Osteocyte (in vitro differentiated cells): ENCODE measurements at regions not wholly inside any gene's neighbourhood (a gene's known extent, or its start where the extent isn't known, plus 50 kb on each side); places are given as distances from the start of the nearest gene placed in this dataset.

ENCODE experiments used
- DNase-seq: peaks from one replicate; pipeline ENCODE4 v3.0.0; 2021; ENCODE audit warnings: mixed read lengths; ENCODE audit not compliant: unreplicated experiment; ENCODE audit errors: extremely low spot score
- H3K27ac Mint-ChIP-seq: one replicate; pipeline ENCODE4 v1.8.0; 2021; ENCODE audit warnings: mild to moderate bottlenecking, mixed read lengths; ENCODE audit not compliant: unreplicated experiment
- H3K27me3 Mint-ChIP-seq: one replicate; pipeline ENCODE4 v1.8.0; 2021; ENCODE audit warnings: mixed read lengths; ENCODE audit not compliant: unreplicated experiment
- H3K36me3 Mint-ChIP-seq: one replicate; pipeline ENCODE4 v1.8.0; 2021; ENCODE audit warnings: mixed read lengths; ENCODE audit not compliant: unreplicated experiment
- H3K4me1 Mint-ChIP-seq: one replicate; pipeline ENCODE4 v1.8.0; 2021; ENCODE audit warnings: mixed read lengths; ENCODE audit not compliant: unreplicated experiment
- H3K4me3 Mint-ChIP-seq: one replicate; pipeline ENCODE4 v1.8.0; 2021; ENCODE audit warnings: mild to moderate bottlenecking, moderate library complexity, mixed read lengths; ENCODE audit not compliant: unreplicated experiment
- H3K9me3 Mint-ChIP-seq: one replicate; pipeline ENCODE4 v1.8.0; 2021; ENCODE audit warnings: mixed read lengths; ENCODE audit not compliant: unreplicated experiment
- TF ChIP-seq, protein P1 (sequence below): fragments of 200-600 bp; sonication (generic); IDR thresholded peaks from 2 replicates; pipeline ENCODE4 v1.5.0; 2021; ENCODE audit warnings: antibody characterized with exemption, mild to moderate bottlenecking, moderate library complexity

DNA sequence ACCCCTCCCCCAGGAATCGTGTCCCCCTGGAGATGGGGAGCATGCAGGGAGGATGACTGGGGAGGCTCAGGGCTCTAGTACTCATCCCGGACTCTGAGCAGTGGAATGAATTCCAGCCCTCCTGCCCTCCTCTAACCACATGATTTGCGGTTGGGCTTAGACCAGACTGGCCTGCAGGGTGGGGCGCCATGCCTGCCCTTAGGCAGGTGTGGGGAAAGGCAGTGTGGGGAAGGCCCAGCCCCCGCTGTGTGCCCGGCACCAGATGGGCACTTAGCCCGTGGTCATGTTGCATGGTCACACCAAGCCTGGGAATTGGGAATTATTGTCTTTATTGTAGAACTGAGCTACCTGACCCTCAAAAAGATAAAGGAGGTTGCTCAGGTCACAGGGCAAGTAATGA lies 283.8 kb downstream of the TLE3 start:
- Mint-ChIP-seq H3K9me3 (no peaks in the 10 kb centered on the region), H3K4me1 (peaks cover 29% of the 10 kb centered on the region), H3K27ac (no peak overlapping the region), H3K4me3 (no peak overlapping the region), H3K27me3 (peaks cover 24% of the 10 kb centered on the region), H3K36me3 (no peaks in the 10 kb centered on the region)
- no peak for DNase-seq
- TF ChIP-seq, protein P1, sequence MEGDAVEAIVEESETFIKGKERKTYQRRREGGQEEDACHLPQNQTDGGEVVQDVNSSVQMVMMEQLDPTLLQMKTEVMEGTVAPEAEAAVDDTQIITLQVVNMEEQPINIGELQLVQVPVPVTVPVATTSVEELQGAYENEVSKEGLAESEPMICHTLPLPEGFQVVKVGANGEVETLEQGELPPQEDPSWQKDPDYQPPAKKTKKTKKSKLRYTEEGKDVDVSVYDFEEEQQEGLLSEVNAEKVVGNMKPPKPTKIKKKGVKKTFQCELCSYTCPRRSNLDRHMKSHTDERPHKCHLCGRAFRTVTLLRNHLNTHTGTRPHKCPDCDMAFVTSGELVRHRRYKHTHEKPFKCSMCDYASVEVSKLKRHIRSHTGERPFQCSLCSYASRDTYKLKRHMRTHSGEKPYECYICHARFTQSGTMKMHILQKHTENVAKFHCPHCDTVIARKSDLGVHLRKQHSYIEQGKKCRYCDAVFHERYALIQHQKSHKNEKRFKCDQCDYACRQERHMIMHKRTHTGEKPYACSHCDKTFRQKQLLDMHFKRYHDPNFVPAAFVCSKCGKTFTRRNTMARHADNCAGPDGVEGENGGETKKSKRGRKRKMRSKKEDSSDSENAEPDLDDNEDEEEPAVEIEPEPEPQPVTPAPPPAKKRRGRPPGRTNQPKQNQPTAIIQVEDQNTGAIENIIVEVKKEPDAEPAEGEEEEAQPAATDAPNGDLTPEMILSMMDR = no peak

DNA sequence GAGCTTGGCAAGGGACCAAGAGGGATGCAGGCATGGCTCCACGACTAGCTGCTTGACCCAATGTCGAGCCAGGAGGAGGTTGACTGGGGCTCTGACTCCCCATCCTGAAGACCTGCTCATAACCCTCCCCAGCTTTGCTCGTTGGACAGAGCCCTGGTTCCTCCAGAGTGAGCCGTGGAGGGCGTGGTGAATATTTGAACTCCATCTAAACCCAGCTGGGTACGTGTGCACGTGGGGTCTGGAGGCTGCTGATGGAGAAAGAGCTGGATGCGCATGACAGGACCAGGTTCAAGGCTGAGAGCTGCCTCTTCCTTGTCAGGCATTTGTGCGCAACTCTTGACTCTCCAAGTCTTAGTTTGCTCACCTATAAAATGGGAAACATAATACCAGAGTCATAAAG lies 282.8 kb downstream of the TLE3 start:
- DNase-seq = no peak
- Mint-ChIP-seq H3K27me3 (peaks cover 27% of the 10 kb centered on the region), H3K4me1 (peaks cover 27% of the 10 kb centered on the region), H3K4me3 (no peak overlapping the region), H3K27ac (no peak overlapping the region), H3K9me3 (no peaks in the 10 kb centered on the region), H3K36me3 (no peaks in the 10 kb centered on the region)
- TF ChIP-seq, protein P1 = no peak

DNA sequence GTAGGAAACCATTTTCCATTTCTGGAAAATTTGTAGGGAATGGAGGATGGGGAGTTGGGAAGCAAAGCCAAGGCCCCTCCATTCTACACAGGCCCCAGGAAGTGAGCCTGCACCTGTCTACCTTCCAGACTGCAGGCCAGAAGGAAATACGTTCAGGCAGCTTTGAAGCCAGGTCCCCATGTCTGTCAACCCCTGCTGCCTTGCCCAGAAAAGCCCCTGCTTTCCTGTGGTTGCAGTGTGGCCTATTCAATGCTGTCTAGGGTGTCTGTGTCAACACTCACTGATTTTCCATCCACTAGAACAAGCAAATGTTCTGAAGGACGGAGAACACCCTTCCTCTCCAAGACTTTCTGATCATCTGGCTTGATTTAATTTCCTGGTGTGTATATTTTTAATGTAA lies 281.9 kb downstream of the TLE3 start:
- TF ChIP-seq, protein P1 = no peak
- H3K36me3 Mint-ChIP-seq = no peaks in the 10 kb centered on the region
- H3K9me3 Mint-ChIP-seq = no peaks in the 10 kb centered on the region
- H3K4me3 Mint-ChIP-seq = no peak overlapping the region
- H3K27ac Mint-ChIP-seq = no peak overlapping the region
- H3K27me3 Mint-ChIP-seq = peaks cover 27% of the 10 kb centered on the region
- H3K4me1 Mint-ChIP-seq = peaks cover 24% of the 10 kb centered on the region
- no peak for DNase-seq

DNA sequence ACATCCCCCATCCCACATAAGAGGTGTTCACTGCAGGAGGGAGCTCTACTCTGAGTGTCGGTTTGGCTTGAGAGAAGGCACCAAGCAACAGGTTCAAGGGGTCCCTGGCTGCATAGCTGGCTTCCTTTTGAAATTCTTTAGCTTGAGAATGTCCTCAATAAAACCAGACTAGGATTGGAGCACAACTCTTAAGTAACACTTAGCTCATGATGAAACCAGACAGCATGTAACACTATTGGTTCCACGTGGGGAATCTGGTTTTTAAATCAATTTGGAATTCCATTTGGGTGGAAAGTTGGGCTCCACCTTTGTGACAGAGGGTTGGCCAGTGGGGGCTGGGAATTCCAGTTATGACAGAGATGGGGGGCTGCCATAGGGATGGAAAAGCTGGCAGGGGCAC lies 281.2 kb downstream of the TLE3 start:
- Mint-ChIP-seq H3K4me3 (no peak overlapping the region), H3K27me3 (peaks cover 27% of the 10 kb centered on the region), H3K9me3 (no peaks in the 10 kb centered on the region), H3K36me3 (no peaks in the 10 kb centered on the region), H3K4me1 (peaks cover 23% of the 10 kb centered on the region), H3K27ac (no peak overlapping the region)
- DNase-seq = no peak
- TF ChIP-seq, protein P1 = no peak

DNA sequence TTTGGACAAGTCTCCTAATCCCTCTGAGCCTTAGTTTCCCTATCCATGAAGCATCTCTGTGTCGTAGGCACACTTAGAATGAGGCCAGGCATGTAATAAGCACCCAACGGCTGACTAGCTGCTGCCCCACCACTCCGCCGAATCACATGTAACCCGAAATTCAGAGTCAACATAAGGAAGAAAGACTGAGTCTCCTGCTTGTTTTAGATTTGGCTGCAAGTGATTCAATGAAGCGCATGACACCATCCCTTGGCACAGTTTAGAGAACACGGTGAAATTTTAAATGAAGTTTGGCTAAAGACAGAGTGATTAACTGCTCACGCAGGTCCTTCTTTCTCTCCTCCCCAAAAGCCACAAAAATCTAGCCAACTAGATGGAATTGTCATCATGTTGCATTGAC lies 279.2 kb downstream of the TLE3 start:
- TF ChIP-seq, protein P1 = no peak

More for the DNA sequence above, 279.2 kb downstream of the TLE3 start:
- no peaks in the 10 kb centered on the region for H3K36me3 Mint-ChIP-seq
- H3K4me1 Mint-ChIP-seq = peaks cover 23% of the 10 kb centered on the region
- H3K4me3 Mint-ChIP-seq = no peak overlapping the region
- H3K27ac Mint-ChIP-seq = no peak overlapping the region
- DNase-seq = no peak
- no peaks in the 10 kb centered on the region for H3K9me3 Mint-ChIP-seq
- H3K27me3 Mint-ChIP-seq = peaks cover 29% of the 10 kb centered on the region
